Thymus (tissue), 11 donors: ENCODE measurements at regions not wholly inside any gene's neighbourhood (a gene's known extent, or its start where the extent isn't known, plus 50 kb on each side); places are given as distances from the start of the nearest gene placed in this dataset.

Experiments
- DNase-seq, 9 donors: peaks; one replicate each; pipeline ENCODE4 v3.0.0-alpha.2; 2013; ENCODE audit warnings: low spot score in 9 of 9, low read depth in 6 of 9, missing footprints in 1 of 9
- H3K27ac ChIP-seq, 2 donors: one replicate each; pipeline ENCODE4 v1.5.1; 2013; ENCODE audit warnings: control low read depth in 1 of 2, low read depth in 1 of 2, low read length in 1 of 2, mild to moderate bottlenecking in 1 of 2, moderate library complexity in 1 of 2
- H3K27me3 ChIP-seq, 2 donors: one replicate each; pipeline ENCODE4 v1.5.1; 2013; ENCODE audit warnings: low read length in 1 of 2; ENCODE audit not compliant: control insufficient read depth in 2 of 2, insufficient read depth in 1 of 2
- H3K36me3 ChIP-seq, 2 donors: one replicate each; pipeline ENCODE4 v1.5.1; 2013; ENCODE audit warnings: low read length in 1 of 2, mild to moderate bottlenecking in 1 of 2, moderate library complexity in 1 of 2; ENCODE audit not compliant: control insufficient read depth in 2 of 2, insufficient read depth in 2 of 2
- H3K4me1 ChIP-seq, 2 donors: one replicate each; pipeline ENCODE4 v1.5.1; 2013; ENCODE audit warnings: low read length in 2 of 2; ENCODE audit not compliant: control insufficient read depth in 2 of 2, insufficient read depth in 2 of 2
- H3K4me3 ChIP-seq, 2 donors: one replicate each; pipeline ENCODE4 v1.5.1; 2013; ENCODE audit warnings: low read length in 2 of 2, control low read depth in 1 of 2, mild to moderate bottlenecking in 1 of 2
- H3K9me3 ChIP-seq, 2 donors: one replicate each; pipeline ENCODE4 v1.5.1; 2013; ENCODE audit warnings: low read length in 1 of 2, mild to moderate bottlenecking in 1 of 2; ENCODE audit not compliant: control insufficient read depth in 2 of 2, insufficient read depth in 1 of 2
- WGBS: extraction: QIAGEN DNeasy Blood & Tissue Kit; methylation state at CpG from one replicate; pipeline ENCODE4 v1.1.7; 2013; 5-methylcytosine and 5-hydroxymethylcytosine counted together
- donor health status: healthy.

DNA sequence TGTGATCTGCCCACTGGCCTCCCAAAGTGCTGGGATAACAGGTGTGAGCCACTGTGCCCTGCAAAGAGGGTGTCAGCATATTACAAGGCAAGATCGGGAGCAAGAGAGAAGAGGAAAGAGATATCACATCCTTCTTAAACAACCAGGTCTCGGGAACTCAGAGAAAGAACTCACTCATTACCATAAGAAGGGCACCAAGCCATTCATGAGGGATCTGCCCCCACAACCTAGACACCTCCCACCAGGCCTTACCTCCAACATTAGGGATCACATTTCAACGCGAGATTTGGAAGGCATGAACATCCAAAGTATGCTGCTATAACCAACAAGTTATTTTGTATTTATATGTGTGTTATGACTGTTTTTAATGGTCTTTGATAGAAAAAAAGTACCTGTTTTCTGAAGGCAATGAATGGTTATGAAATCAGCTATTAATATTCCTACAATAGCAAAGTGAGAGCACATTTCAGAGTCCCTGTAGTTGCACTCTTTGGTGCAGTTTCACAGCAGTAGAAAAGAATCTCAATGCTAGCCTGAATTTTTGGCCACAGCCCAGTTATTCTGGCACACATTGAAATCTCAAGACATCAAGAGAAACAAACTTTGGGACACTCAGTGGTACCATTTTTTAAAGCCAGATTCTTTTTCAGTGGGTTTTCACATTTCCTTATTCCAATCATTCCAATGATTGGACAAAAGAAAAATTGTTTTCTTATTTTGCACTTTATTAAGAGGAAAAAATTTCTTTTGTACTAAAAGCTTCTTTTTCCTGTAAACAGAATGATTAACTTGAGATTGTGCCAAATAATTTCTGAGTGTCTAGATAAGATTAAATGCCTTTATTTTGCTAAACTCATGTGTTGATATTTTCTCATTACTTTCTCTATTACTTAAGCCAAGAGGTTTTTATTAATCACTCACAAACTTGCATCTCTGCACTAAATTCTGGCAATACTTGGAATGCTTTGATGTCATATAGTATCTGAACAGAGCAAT is 582.6 kb upstream of the ATP2B1 start:
- Histone ChIP-seq H3K9me3 (no peaks in the 10 kb centered on the region), H3K4me1 (no peaks in the 10 kb centered on the region), H3K27ac (no peak overlapping the region), H3K27me3 (no peaks in the 10 kb centered on the region), H3K36me3 (no peaks in the 10 kb centered on the region), H3K4me3 (no peak overlapping the region)
- DNase-seq: no peak
- 98% methylated on average over 4 of the region's 4 CpGs for WGBS

DNA sequence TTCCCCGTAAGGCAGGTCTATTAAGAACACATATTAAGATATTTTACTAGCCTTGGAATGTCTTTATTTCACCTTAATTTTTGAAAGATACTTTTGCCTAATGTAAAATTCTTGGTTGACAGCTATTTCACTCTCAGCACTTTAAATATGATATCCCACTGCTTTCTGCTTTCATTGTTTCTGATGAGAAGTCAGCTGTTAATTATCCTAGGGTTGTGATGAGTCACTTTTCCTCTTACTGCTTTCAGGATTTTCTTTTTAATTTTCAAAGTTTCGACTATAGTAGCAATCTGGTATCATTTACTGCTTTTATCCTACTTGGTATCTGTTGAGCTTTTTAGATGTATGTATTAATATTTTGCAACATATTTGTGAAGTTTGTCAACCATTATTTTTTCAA is 578.9 kb upstream of the ATP2B1 start:
- 95% methylated on average over 2 of the region's 2 CpGs for WGBS
- Histone ChIP-seq H3K27me3 (no peaks in the 10 kb centered on the region), H3K36me3 (no peaks in the 10 kb centered on the region)

DNA sequence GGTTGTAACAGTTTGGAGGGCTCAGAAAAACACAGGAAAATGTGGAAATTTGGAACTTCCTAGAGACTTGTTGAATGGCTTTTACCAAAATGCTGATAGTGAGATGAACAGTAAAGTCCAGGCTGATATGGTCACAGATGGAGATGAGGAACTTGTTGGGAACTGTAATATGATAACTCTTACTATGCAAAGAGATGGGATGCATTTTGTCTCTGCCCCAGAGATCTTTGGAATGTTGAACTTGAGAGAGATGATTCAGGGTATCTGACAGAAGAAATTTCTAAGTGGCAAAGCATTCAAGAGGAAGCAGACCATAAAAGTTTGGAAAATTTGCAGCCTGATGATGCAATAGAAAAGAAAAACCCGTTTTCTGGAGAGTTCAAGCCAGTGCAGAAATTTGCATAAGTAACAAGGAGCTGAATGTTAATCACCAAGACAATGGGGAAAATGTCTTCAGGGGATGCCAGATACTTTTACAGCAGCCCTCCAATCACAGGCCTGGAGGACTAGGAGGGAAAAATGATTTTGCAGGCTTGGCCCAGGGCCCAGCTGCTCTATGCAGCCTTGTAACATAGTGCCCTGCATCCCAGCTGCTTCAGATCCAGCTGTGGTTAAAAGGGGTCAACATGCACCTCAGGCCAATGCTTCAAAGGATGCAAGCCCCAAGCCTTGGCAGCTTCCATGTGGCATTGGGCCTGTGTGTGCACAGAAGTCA is 572.7 kb upstream of the ATP2B1 start:
- Histone ChIP-seq H3K9me3 (peaks cover 1 to 8% of the 10 kb centered on the region in 2 donors), H3K4me1 (no peaks in the 10 kb centered on the region), H3K27me3 (no peaks in the 10 kb centered on the region), H3K27ac (no peak overlapping the region), H3K36me3 (no peaks in the 10 kb centered on the region), H3K4me3 (no peak overlapping the region)
- DNase-seq: no peak
- WGBS: 85% methylated on average over 1 of the region's 1 CpG

More for the DNA sequence above, 578.9 kb upstream of the ATP2B1 start:
- no peak for DNase-seq
- Histone ChIP-seq H3K27ac (no peak overlapping the region), H3K4me1 (no peaks in the 10 kb centered on the region), H3K4me3 (no peak overlapping the region), H3K9me3 (no peaks in the 10 kb centered on the region)

DNA sequence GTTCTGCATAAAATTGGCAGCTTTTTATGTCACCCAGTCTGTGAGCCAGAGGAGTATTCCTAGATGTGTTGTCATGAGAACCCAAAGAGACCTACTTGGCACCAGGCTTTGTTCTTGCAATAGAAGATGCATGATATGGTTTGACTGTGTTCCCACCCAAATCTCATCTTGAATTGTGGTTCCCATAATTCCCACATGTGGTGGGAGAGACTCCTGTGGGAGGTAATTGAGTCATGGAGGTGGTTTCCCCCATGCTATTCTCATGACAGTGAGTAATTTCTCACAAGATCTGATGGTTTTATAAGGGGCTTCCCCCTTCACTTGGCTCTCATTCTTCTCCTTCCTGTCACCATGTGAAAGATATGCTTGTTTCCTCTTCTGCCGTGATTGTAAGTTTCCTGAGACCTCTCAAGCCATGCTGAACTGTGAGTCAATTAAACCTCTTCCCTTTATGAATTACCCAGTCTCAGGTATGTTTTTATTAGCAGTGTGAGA is 572.0 kb upstream of the ATP2B1 start:
- peaks cover 1 to 8% of the 10 kb centered on the region in 2 donors for H3K9me3 ChIP-seq
- H3K4me3 ChIP-seq: no peak overlapping the region
- H3K36me3 ChIP-seq: no peaks in the 10 kb centered on the region
- no peak overlapping the region for H3K27ac ChIP-seq
- 63% methylated on average over 1 of the region's 1 CpG for WGBS
- H3K4me1 ChIP-seq: no peaks in the 10 kb centered on the region
- no peak for DNase-seq
- no peaks in the 10 kb centered on the region for H3K27me3 ChIP-seq

DNA sequence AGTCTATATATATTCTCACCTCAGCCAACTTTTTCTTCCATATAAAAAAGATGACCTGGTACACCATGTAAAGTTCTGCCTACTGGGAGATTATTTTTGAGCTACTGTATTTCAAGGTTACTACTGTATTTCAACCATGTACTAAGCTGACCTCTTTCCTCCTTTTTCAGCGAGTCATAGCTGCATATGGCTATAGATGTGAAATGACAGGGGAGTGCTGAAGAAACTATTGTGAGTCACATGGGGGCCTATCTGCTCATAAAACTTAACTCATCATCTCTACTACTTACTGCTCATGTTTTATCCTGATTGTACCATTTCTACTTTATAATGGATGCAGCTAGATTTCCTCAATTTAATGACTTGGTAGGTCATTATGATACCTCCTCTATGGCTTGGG is 571.4 kb upstream of the ATP2B1 start:
- no peaks in the 10 kb centered on the region for H3K4me1 ChIP-seq
- peaks cover 1 to 8% of the 10 kb centered on the region in 2 donors for H3K9me3 ChIP-seq
- no peak overlapping the region for H3K4me3 ChIP-seq
- H3K27ac ChIP-seq: no peak overlapping the region
- no peaks in the 10 kb centered on the region for H3K27me3 ChIP-seq
- no peaks in the 10 kb centered on the region for H3K36me3 ChIP-seq
- no peak for DNase-seq
- whole genome bisulfite sequencing: 95% methylated on average over 1 of the region's 1 CpG

DNA sequence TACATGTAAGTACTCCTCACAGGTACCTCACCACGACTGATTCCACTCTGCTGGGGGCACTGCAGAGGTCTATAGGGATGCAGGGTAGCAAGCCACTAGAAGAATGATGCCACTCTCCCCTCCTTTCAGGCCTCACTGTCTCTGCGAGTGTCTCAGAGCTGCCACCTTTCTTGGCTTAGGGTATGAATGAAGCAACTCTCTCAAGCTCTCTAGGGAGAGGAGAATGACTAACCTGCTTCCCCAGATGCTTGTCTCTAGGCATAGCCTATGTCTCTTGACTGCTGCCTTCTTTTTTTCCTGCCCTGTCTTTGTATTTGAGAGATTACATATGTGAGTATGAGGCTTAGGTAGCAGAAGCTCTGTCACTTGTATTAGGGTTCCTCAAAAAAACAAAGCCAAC is 566.5 kb upstream of the ATP2B1 start:
- WGBS: 95% methylated on average over 2 of the region's 2 CpGs
- H3K4me1 ChIP-seq: no peaks in the 10 kb centered on the region

DNA sequence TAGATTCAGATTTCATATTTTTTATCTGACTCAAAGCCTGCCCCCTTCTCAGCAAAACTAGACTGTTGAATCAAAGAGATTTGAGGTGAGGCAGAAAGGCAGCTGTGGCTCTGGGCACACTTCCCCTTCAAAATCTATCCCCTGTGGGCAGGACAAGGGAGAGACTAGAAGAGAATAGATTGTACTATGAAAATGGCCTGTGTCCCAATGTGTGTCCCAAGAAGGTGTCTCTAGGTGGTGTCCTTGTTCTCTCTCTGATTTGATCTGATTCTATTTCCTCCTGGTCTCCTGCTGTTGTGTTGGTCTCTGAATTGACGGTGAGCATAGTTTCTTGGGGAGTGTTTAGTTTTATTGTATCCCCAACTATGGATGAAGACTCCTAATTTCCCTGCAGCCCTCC is 565.8 kb upstream of the ATP2B1 start:
- WGBS: 95% methylated on average over 1 of the region's 1 CpG
- no peaks in the 10 kb centered on the region for H3K9me3 ChIP-seq
- no peaks in the 10 kb centered on the region for H3K4me1 ChIP-seq
- H3K4me3 ChIP-seq: no peak overlapping the region
- H3K27ac ChIP-seq: no peak overlapping the region
- H3K36me3 ChIP-seq: no peaks in the 10 kb centered on the region
- DNase-seq: no peak
- H3K27me3 ChIP-seq: no peaks in the 10 kb centered on the region

More for the DNA sequence above, 566.5 kb upstream of the ATP2B1 start:
- Histone ChIP-seq H3K36me3 (no peaks in the 10 kb centered on the region), H3K27me3 (no peaks in the 10 kb centered on the region), H3K4me3 (no peak overlapping the region), H3K27ac (no peak overlapping the region), H3K9me3 (no peaks in the 10 kb centered on the region)
- no peak for DNase-seq

DNA sequence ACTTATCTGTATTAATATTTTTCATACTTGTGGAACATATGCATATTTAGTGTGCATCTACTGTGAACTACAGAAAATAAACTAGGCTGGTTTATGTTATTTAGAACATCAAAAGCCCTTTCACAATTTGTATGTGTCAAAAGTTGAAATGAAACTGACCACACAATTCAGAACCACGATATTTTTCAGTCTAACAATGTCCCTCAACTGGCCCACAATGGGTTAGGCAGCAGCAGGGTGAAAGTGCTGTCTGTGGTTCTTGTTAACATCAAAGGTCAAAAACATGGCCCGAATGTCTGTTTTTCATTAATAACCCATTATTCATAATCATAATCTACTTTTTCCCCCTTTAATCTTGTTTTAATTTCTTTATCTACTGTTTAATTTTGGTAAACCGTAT is 559.9 kb upstream of the ATP2B1 start:
- no peak overlapping the region for H3K4me3 ChIP-seq
- no peaks in the 10 kb centered on the region for H3K36me3 ChIP-seq
- H3K9me3 ChIP-seq: no peaks in the 10 kb centered on the region
- H3K4me1 ChIP-seq: no peaks in the 10 kb centered on the region
- WGBS: 94% methylated on average over 3 of the region's 3 CpGs
- no peak overlapping the region for H3K27ac ChIP-seq
- no peak for DNase-seq
- H3K27me3 ChIP-seq: no peaks in the 10 kb centered on the region

DNA sequence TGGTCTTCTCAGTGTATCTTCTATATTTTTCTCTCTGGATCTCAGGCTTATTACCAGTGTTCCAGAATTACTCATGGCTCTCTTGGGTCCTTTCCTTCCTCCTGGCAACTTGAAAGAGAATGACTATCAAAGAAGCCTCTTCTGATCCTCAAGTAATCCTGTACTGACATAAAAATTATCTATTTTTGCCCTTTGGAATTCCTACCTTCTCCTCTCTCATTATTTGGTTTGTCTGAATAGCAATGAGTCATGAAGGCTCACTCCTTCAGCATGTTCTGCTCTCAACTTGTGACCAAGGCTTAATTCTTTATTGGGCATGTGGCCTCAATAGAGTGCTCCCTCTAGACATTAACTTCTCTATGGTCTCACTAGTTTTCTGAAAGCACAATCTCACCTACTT is 553.6 kb upstream of the ATP2B1 start:
- no peaks in the 10 kb centered on the region for H3K27me3 ChIP-seq
- H3K27ac ChIP-seq: no peak overlapping the region
- no peaks in the 10 kb centered on the region for H3K9me3 ChIP-seq
- H3K36me3 ChIP-seq: no peaks in the 10 kb centered on the region
- no peak for DNase-seq
- no peaks in the 10 kb centered on the region for H3K4me1 ChIP-seq
- no peak overlapping the region for H3K4me3 ChIP-seq
